D721Med (cell line): ENCODE measurements at regions not wholly inside any gene's neighbourhood (a gene's known extent, or its start where the extent isn't known, plus 50 kb on each side); places are given as distances from the start of the nearest gene placed in this dataset.

Source experiments
- DNase-seq: peaks from one replicate; pipeline ENCODE4 v3.0.0; 2011; ENCODE audit warnings: low spot score; ENCODE audit not compliant: insufficient read length
- FAIRE-seq: peaks from 2 replicates; lab custom pipeline; 2011; peaks lifted over from hg19 to GRCh38; lab: Jason Lieb, UNC
- TF ChIP-seq, protein P1 (sequence below): IDR thresholded peaks from 2 replicates; pipeline ENCODE4 v1.5.1; 2012; ENCODE audit warnings: mild to moderate bottlenecking, control low read depth; ENCODE audit not compliant: insufficient read depth; ENCODE audit errors: missing control alignments

DNA sequence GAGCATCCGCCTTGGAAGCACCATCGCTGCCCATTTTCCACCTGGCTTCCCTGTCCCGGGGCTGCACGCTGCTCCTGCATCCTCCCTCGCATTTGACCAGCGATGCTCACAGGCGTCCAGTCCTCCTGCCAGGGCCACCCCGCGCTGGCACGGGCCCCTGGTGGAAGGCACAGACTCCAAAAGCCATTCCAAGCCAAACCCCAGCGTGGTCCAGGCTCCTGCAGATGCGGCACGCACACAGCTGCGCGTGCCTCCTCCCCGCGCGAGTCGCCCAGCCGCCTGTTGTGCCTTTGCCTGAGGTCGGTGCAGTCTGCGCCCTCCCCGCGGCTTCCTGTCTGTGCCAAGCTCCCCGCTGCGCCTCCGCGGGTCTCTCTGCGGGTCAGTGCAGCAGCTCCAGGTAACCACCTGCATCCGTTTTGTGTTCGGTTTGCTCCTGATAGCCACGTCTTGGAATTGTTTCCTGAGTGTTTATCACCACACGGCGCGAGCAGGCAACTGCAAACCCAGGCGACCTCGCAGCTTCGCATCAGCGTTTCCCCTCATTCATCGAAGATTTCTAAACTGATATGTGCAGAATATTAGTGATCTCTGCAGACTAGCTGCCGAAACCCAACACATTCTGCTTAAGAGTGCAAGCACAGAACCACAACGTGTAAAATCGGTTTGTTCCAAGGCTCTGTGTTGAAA, 65.2 kb upstream of the SALL3 start:
- TF ChIP-seq, protein P1, sequence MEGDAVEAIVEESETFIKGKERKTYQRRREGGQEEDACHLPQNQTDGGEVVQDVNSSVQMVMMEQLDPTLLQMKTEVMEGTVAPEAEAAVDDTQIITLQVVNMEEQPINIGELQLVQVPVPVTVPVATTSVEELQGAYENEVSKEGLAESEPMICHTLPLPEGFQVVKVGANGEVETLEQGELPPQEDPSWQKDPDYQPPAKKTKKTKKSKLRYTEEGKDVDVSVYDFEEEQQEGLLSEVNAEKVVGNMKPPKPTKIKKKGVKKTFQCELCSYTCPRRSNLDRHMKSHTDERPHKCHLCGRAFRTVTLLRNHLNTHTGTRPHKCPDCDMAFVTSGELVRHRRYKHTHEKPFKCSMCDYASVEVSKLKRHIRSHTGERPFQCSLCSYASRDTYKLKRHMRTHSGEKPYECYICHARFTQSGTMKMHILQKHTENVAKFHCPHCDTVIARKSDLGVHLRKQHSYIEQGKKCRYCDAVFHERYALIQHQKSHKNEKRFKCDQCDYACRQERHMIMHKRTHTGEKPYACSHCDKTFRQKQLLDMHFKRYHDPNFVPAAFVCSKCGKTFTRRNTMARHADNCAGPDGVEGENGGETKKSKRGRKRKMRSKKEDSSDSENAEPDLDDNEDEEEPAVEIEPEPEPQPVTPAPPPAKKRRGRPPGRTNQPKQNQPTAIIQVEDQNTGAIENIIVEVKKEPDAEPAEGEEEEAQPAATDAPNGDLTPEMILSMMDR, result no peak
- no peak for DNase-seq
- FAIRE-seq, result no peak

DNA sequence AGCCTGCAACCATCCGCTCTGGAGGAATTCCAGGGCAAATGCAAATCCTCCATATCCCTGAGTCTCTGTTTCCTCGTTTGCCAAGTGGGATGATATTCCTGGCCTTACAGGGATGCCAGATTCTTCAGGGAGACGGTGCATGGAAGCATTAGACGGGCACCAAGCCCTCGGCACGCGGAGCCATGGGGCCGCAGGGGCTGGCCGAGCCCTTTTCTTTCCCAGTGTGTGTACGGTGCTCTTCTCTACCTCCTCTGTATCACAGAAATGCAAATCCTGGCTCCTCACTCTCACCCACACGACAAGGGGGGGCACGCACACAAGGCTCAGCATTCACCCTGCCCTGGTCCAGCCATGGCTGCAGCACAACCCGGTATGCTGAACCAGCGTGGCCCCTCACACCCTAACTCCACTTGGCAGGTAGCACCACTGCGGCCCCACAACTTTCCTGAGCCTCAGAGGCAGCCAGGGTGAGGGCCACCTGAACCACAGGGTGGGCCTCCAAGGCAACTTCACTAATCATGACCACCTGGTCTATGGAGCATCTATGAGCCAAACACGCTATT, 64.1 kb upstream of the SALL3 start:
- TF ChIP-seq, protein P1, result no peak
- DNase-seq (no peak), FAIRE-seq (no peak)

DNA sequence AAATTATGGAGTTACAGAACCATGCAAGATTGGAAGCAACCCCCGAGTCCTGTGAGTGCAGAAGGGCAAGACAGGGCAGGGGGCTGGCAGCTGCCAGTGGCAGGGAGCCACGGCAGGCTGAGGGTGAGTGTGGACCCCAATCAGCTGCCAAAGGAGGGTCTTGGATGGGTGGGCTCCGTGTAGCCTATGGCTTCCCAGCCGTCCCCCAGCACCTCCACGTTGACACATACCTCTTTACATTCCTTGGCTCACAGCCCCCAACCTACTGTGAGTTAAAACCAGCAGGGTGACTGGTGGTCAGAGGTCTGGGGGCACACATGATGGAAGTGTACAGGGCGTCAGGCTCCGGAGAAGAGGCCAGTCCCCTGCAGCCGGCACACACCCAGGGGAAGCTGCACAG, 60.9 kb upstream of the SALL3 start:
- no peak for DNase-seq
- no peak for FAIRE-seq
- TF ChIP-seq, protein P1, result no peak

DNA sequence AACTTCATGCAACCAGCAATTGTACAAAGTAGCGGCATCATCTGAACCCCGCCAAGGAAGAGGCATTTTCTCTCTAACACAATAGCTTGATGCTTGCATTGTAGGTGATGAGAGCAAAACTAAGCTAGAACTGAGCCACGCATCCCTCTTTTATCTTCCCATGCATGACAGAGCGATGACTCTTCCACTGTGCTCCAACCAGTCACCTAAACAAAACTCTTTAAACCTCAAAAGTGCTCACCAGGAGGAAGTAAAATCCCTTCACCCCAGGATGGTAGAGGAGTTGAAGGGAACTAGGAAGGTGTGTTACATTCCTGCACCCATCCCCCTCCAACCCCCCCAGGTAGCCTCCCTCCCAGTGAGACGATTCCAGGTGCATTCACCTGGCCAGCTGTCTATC, 59.7 kb upstream of the SALL3 start:
- TF ChIP-seq, protein P1, result no peak
- FAIRE-seq (no peak), DNase-seq (no peak)

DNA sequence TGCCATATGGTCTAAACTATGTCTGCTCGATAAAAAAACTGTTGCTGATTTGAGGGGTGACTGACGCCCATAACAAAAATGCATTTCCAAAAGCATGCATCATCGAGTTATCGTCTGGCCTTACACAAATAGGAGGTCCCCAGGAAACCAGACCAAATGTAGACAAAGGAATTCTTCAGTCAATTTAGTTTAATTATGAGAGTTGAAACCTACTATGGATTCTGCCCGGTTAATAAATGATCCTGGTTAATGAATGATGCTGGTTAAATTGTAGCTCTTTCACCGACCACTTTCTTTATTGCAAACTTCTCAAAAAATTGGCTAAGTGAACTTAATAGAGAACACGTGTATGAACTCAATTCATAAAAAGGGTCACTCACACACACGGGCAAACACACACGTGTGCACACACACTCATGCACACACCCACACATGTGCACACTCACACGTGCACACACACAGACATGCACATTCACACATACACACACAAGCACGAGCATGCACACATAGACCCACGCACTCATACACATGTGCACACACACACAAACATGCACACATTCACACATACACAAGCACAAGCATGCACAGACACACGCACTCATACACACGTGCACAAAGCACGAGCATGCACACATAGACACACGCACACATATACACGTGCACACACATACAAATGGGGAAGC, 59.0 kb upstream of the SALL3 start:
- no peak for DNase-seq
- TF ChIP-seq, protein P1, result no peak
- FAIRE-seq, result no peak

DNA sequence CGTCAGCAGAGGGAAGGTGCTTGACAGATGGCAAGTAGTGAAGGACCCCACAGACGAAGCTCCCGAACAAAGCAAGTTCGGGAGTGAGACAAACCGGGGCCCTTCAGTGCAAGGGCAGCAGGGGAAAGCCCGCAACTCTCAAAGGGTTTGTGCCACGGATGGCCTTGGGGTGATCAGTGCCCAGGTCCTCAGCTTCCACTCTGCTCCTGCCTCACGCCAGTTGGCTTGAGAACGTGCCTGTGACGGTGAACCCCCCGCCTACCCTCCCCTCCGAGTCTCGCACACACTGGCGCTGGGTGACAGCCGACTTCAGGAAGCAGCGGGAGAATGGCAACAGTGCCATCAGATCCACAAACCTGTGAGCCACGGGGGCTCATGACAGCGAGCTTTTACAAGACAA, 56.8 kb upstream of the SALL3 start:
- TF ChIP-seq, protein P1, result no peak
- FAIRE-seq, result no peak
- no peak for DNase-seq

DNA sequence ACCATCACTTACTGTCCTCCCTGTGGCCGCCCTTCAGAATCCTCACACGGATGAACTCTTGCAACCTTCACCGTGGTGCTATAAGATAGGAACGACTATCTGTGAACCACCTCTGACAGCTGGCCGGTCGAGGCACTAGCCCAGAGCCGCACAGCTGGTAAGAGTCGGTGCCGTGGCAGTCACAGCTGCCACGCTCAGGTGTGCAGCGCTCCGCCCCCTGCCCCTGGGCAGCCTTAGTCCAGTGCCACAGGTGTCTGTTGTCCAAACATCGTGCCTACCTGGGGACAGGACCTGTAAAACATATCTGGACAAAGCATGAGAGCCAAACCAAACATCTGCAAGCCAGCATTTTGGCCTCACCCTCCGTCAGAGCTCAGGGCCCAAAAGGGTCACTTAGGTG, 55.3 kb upstream of the SALL3 start:
- TF ChIP-seq, protein P1, result no peak
- DNase-seq (no peak), FAIRE-seq (no peak)
